ENCODE measurements at regions not wholly inside any gene's neighbourhood (a gene's known extent, or its start where the extent isn't known, plus 50 kb on each side); places are given as distances from the start of the nearest gene placed in this dataset.

DNA sequence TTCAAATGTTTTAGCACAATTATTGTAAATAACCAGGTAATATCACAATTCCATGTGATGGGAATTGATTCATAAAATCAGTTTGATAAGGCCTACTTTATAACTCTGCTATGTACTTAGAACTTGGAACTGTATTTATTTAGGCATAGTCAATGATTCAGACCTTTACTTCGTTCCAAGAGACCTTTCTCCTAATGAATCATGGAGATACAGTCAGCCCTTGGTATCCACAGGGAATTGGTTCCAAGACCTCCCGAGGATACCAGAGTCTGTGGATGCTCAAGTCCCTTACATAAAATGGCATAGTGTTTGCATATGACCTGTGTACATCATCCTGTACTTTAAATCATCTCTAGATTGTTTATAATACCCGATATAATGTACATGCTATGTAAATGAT, 60.8 kb upstream of the UMPS start:
- no peak for TF ChIP-seq POLR2A (IDR thresholded peaks at IDR 0.05)
- TF ChIP-seq, protein P1, sequence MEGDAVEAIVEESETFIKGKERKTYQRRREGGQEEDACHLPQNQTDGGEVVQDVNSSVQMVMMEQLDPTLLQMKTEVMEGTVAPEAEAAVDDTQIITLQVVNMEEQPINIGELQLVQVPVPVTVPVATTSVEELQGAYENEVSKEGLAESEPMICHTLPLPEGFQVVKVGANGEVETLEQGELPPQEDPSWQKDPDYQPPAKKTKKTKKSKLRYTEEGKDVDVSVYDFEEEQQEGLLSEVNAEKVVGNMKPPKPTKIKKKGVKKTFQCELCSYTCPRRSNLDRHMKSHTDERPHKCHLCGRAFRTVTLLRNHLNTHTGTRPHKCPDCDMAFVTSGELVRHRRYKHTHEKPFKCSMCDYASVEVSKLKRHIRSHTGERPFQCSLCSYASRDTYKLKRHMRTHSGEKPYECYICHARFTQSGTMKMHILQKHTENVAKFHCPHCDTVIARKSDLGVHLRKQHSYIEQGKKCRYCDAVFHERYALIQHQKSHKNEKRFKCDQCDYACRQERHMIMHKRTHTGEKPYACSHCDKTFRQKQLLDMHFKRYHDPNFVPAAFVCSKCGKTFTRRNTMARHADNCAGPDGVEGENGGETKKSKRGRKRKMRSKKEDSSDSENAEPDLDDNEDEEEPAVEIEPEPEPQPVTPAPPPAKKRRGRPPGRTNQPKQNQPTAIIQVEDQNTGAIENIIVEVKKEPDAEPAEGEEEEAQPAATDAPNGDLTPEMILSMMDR (IDR thresholded peaks at IDR 0.05), result no peak
